GM19467 (cell line): ENCODE measurements at regions not wholly inside any gene's neighbourhood (a gene's known extent, or its start where the extent isn't known, plus 50 kb on each side); places are given as distances from the start of the nearest gene placed in this dataset.
"Not testable (repeated sequence)": the region's sequence is repeated elsewhere in the genome, so short reads cannot be mapped to it uniquely, and the experiment has no call there.

ENCODE experiments used
- ATAC-seq: cut with Tn5 transposase; IDR thresholded peaks from one replicate; pipeline ENCODE4 v1.9.1; 2021; ENCODE audit warnings: mild to moderate bottlenecking, moderate library complexity; ENCODE audit not compliant: unreplicated experiment

GRCh38 chr5:109989161-109989560 lies 299.4 kb downstream of the MAN2A1 start:
- no peak for ATAC-seq

GRCh38 chr5:109989994-109990722 lies 300.4 kb downstream of the MAN2A1 start:
- no peak for ATAC-seq

GRCh38 chr5:109990723-109991359 lies 301.1 kb downstream of the MAN2A1 start:
- no peak for ATAC-seq

GRCh38 chr5:109992264-109992915 lies 302.7 kb downstream of the MAN2A1 start:
- ATAC-seq, result no peak

DNA sequence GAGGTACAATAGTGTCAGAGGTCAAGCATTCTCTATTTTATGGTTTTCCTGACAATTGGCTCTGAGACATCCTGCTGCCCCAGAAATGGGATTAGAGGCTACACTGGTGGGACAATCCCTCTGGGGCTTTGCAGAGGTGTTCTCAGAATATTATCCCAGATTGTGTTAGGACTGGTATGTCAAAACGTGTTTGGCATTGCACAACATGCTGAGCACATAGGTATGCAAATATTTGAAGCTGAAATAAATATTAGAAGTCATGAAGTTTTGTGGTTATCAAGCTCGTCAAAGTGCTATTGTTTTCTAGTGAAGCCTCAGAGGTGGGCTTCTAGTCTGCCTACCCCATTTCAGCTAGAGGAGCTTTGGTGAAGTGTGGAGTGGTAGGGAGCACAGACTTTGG lies 304.4 kb downstream of the MAN2A1 start:
- ATAC-seq, result no peak

DNA sequence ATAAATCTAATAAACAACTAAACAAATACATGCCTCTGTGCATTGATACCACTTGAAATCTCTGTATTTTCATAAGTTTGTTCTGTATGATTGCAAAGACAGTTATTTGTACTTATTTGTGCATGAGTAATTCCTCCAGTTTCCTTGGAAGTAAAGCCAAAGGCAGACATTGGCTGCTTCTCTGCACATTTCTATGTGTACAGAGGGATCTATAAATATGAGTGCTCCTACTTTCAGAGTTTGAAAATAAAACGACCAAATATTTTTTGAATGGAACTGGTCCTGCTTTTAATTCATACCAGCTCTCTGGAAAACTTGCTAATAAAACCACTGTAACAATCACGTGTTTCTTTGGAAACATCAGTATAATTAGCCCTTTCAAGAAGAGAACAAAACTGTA lies 306.5 kb downstream of the MAN2A1 start:
- no peak for ATAC-seq

DNA sequence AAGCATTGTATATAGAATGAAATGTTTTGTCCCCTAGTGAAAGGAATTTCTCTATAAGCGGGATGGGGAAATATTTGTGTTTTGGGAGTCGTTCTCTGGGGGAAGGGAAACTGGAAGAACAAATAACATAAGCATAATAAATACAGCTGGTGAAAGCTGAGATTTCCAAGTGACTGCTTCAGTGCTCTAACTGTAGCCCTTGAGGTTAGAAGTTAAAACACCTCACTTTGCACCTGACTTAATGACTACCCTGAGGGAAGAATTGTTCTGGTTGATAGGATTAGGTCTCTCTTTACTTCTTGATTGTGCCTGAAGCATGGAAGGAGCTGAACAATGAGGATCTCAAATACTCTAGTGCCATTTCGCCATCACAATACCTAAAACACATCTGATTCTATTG lies 307.4 kb downstream of the MAN2A1 start:
- no peak for ATAC-seq

- no peak for ATAC-seq
These were observed 308.5 kb downstream of the MAN2A1 start for GRCh38 chr5:109998208-109998607.

- no peak for ATAC-seq
These were observed 309.0 kb downstream of the MAN2A1 start for GRCh38 chr5:109998726-109999125.

DNA sequence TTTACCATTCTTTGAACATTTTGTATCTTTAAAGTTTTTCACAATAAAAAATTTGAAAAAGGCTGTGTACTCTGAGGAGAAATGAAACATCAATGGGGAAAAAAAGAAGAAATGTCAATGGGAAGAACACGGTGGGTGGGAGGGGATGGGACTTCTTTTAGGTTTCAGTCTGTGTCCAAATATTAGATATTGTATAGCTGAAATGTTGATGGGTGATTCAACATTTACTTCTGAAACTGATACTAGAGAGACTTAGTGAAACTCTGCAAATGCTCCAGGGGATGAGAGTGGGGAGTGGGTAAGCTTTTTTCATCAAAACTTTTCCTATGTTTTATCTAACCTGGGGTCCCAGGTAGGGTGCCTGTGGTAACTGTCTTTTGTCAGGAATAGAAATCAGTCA lies 311.9 kb downstream of the MAN2A1 start:
- ATAC-seq, result no peak

DNA sequence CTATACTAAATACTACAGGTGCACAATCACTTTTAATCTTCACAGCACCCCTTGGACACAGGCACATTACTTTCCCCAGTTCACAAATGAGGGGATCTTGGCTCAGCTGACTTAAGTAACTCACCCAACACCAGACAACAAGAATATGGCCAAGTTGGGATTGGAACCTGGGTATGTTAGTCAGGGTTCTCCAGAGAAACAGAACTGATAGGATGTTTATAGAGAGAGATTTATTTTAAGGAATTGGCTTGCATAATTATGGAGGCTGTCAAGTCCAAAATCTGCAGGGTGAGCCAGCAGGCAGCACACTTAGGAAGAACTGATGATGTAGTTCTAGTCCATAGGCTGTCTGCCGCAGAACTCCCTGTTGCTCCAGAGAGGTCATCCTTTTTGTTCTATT lies 312.9 kb downstream of the MAN2A1 start:
- ATAC-seq, result no peak

DNA sequence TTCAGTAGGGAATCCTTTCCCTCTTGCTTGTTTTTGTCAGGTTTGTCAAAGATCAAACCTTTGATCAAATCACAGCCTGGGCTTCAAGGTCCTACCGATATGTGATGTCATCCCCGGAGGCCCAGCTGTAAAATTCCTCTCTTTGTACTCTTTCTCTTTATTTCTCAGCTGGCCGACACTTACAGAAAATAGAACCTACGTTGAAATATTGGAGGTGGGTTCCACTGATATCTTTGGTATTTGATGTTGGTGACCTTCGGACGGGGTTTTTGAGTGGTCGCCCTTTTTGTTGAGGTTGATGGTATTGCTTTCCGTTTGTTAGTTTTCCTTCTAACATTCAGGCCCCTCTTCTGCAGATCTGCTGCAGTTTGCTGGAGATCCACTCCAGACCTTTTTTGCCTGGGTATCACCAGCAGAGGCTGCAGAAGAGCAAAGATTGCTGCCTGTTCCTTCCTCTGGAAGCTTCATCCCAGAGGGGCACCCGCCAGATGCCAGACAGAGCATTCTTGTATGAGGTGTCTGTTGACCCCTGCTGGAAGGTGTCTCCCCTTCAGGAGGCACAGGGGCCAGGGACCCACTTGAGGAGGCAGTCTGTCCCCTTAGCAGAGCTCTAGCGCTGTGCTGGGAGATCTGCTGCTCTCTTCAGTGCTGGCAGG lies 316.3 kb downstream of the MAN2A1 start:
- not testable (repeated sequence) for ATAC-seq

DNA sequence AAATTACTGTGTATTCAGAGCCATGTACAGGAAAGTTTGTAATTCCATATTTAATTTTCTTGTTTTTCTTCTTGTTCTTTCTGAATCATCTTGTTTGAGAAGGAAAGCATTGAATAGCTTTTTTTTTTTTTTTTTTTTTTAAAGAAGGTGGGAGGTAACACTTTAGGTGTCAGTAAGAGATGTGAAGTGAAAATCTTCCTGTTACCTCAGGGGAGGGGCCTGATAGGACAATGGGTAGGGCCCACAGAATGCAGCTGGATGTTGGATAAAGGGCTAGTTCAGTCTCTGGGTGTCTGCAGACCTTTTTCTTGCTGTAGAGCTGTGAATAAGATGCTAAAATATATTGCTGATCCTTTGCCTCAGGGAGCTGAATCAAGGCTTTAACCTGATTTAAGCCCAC lies 317.4 kb downstream of the MAN2A1 start:
- no peak for ATAC-seq

GRCh38 chr5:110008131-110008530 lies 318.4 kb downstream of the MAN2A1 start:
- no peak for ATAC-seq

DNA sequence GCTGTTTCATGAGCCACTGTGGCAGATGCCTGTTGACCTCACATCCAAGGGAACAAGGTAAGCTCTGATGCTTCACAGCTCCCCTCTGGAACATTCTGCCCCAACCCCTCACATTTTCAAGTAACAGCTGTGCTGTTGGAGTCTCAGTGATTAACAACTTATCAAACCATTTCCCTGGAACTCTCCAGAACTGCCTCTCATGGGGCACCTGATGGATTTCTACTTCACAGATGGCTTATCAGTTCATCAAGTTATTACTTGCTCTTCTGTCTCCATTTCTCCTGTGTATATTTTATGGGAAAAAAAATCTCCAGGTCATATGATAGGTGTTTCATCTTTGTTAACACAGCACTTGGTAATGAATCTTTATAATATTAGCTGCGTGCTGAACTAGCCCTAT lies 322.4 kb downstream of the MAN2A1 start:
- no peak for ATAC-seq

DNA sequence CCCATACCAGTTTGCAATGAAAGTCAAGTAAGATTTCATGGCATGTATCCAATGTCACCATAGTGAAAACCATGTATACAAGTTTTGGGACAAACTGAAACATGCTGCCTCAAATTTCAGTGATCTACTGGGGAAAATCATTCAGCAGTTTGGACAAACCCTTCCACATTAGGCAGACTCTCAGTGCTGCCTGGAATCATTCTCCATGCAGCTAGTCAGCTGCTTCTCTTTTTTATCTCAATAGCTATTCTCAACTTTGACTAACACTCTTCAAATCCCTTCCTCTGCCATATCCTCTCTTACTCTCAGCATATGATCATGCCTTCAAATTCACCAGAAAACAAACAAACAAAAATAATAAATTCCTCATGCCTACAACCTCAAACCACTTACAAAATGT lies 323.3 kb downstream of the MAN2A1 start:
- ATAC-seq, result no peak

DNA sequence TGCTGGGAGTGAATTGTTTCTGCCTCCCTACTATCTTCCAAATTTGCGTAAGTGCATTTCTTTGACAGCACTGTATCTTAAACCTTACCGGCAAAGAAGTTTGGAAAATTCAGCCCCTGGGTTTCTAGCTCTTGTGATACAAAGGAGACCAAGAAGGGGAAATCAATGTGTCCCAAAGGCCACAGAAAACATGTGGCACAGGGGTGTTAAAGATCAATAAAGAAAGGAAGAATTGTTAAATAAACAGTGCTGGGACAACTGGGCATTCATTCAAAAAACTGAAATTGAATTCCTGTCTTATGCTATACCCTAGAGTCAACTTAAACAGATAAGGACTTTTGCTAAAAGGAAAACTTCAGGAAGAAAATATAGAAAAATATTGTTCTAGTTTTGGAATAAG lies 328.1 kb downstream of the MAN2A1 start:
- no peak for ATAC-seq

DNA sequence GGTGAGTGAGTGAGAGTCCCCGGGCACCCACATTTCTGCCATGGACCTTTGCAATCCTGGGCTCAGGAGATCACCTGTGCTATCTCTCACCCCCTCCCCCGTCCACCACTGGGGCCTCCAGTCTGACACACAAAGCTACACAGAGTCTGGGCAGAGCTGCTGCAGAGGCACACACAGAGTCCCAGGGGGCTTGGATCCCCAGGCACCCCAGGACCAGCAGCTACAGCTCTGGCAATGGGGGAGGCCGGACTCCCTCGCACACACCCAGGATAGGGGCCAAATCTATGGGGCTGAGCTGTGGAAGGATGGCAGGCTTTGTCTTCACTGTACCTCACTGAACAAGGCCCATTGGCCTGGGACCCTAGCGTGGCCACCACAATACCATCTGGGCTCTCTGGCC lies 328.8 kb downstream of the MAN2A1 start:
- ATAC-seq, result no peak

- ATAC-seq, result no peak
These were observed 329.4 kb downstream of the MAN2A1 start for GRCh38 chr5:110019119-110019518.

GRCh38 chr5:110019780-110020179 lies 330.1 kb downstream of the MAN2A1 start:
- ATAC-seq, result no peak

- ATAC-seq, result no peak
These were observed 331.5 kb downstream of the MAN2A1 start for GRCh38 chr5:110021251-110021650.

DNA sequence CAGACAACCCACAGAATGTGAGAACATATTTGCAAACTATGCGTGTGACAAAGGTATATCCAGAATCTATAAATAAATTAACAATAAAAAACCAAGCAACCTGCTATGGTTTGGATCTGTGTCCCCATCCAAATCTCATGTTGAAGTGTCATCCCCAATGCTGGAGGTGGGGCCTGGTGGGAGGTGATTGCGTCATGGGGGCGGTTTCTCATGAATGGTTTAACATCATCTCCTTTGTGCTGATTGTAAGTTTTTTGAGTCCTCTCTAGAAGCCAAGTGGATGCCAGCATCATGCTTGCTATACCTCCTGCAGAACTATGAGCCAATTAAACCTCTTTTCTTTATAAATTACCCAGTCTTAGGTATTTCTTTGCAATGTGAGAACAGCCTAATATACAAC lies 335.4 kb downstream of the MAN2A1 start:
- ATAC-seq, result no peak
